Suppressor macrophage treated with lipopolysaccharide for 1 hour (primary cell): ENCODE measurements at regions not wholly inside any gene's neighbourhood (a gene's known extent, or its start where the extent isn't known, plus 50 kb on each side); places are given as distances from the start of the nearest gene placed in this dataset.
"Not testable (repeated sequence)": the region's sequence is repeated elsewhere in the genome, so short reads cannot be mapped to it uniquely, and the experiment has no call there.

Experiments
- DNase-seq, 3 donors: peaks; one replicate each; pipeline ENCODE4 v3.0.0-alpha.2; 2020 to 2022

- no peak for DNase-seq
Measured at GRCh38 chr7:119748251-119748860, 524.6 kb upstream of the KCND2 start.

DNA sequence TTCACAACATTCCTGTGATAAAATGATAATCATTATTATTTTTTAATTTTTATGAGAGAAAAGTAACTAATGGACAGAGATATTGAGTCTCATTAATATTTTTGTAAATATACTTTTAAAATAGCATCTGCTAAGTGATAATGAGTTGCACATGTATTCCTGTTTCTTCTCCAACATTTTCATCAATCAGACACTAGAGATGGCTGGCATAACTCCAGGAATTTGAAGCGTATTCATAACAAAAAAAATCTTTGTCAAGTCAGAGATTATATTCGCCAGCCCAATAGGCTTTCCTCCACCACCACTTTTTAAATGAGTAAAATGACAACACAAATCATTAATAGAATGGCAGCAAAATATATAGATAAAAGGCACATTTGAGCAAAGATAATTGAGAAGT lies 524.0 kb upstream of the KCND2 start:
- DNase-seq = no peak

- no peak for DNase-seq
Measured at GRCh38 chr7:119756687-119757086, 516.3 kb upstream of the KCND2 start.

- DNase-seq = no peak
Measured at GRCh38 chr7:119758254-119758653, 514.7 kb upstream of the KCND2 start.

- no peak for DNase-seq
Measured at GRCh38 chr7:119761776-119762175, 511.2 kb upstream of the KCND2 start.

DNA sequence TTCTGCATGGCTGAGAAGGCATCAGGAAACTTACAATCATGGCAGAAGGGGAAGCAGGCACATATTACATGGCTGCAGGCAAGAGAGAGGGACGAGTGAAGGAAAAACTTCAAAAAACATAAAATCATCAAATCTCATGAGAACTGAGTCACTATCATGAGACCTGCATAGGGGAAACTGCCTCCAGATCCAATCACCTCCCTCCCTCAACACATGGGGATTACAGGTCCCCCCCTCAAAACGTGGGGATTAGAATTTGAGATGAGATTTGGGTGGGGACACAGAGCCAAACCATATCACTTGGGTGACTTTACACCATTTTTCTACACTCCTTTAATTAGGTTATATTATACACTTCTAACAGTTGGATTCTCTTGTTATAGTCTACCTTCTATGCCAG lies 490.7 kb upstream of the KCND2 start:
- no peak for DNase-seq

GRCh38 chr7:119783799-119784198 lies 489.2 kb upstream of the KCND2 start:
- DNase-seq = no peak

- DNase-seq = no peak
Measured at GRCh38 chr7:119802147-119802546, 470.8 kb upstream of the KCND2 start.

GRCh38 chr7:119825091-119825655 lies 447.8 kb upstream of the KCND2 start:
- DNase-seq = no peak

DNA sequence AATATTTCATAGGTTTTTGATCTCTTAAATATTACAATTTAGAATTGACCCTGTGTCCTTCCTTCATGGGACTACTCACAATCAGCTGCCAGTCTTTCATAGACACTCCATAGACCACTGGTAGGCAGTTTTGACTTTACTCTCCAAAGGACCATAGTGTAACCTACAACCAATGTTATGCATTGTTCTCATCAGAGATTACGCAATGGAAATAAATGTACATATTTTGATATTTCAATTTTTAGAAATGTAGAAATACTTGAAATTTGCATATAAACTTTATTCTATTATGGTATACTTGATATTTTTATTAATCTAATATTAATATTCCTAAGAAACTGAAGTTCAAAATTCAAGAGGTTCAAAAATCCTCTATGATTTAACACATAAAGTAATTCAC lies 446.4 kb upstream of the KCND2 start:
- DNase-seq = no peak

GRCh38 chr7:119838444-119838843 lies 434.5 kb upstream of the KCND2 start:
- no peak for DNase-seq

- no peak for DNase-seq
Measured at GRCh38 chr7:119842337-119842736, 430.6 kb upstream of the KCND2 start.

DNA sequence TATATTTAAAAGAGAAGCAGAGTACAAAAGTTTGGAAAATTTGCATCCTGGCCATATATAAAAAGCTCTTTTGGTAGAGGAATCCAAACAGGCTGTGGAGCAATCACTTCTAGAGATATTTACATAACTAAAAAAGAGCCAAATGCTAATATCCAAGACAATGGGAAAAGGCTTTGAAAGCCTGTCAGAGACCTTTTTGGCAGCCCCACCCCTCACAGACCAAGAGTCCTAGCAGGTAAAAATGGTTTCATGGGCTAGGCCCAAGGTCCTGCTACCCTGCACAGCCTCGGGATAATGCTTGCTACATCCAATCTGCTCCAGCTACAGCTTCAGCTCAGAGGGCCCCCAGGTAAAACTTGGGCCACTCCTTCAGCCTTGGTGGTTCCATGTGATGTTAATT lies 430.2 kb upstream of the KCND2 start:
- DNase-seq = no peak

DNA sequence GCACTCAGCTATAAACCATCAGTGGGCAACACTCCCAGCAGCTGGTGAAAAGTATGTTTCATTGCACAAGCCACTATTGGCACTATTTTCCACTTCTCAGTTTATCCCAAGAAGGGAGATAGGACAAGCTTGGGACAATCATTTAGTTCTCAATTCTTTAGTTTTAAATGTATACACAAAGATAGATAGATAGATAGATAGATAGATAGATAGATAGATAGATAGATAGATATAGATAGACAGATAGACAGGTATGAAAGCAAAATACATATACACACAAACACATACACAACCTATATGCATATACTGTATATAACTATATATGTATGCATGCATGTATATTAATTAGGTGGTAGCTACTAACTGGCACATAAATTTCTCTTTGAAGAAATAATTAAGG lies 411.6 kb upstream of the KCND2 start:
- no peak for DNase-seq

DNA sequence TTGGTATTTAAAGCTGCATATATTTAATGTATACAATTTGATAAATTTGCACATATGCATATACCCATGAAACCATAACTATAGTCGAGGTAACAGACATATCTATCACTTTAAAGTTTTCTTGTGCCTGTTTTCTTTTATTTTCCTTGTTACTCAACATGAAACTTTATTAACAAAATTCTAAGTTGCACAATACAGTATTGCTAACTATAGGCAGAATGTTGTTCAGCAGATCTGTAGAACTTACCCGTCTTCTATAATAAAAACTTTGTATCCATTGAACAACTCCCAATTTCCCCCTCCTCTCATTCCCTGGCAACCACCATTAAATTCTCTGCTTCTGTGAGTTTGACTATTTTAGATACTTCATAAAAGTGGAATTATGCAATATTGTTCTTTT lies 404.6 kb upstream of the KCND2 start:
- no peak for DNase-seq

GRCh38 chr7:119879835-119880234 lies 393.1 kb upstream of the KCND2 start:
- DNase-seq = no peak

- DNase-seq = no peak
Measured at GRCh38 chr7:119886007-119886406, 387.0 kb upstream of the KCND2 start.

DNA sequence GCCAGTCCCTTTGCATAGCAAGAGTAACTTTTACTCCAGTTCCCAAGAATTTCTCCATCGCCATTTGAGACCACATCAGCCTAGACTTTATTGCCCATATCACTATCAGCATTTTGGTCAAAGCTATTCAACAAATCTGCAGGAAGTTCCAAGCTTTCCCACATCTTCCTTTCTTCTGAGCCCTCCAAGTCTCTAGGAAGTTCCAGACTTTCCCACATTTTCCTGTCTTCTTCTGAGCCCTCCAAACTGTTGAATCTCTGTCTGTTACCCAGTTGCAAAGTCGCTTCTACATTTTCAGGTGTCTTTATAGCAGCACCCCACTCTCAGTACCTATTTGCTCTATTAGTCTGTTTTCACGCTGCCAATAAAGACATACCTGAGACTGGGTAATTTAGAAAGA lies 386.4 kb upstream of the KCND2 start:
- DNase-seq = not testable (repeated sequence)

- no peak for DNase-seq
Measured at GRCh38 chr7:119888251-119888650, 384.7 kb upstream of the KCND2 start.

DNA sequence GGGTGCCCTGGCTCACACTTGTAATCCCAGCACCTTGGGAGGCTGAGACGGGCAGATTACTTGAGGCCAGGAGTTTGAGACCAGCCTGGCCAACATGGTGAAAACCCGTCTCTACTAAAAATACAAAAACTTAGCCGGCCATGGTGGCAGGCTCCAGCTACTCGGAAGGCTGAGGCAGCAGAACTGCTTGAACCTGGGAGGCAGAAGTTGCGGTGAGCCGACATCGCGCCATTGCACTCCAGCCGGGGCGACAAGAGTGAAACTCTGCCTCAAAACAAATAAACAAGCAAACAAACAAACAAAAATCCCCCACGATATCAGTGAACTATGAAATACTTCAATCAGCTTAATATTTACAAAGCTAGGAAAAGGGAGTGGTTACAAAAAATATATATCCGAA lies 382.3 kb upstream of the KCND2 start:
- DNase-seq = no peak

- DNase-seq = no peak
Measured at GRCh38 chr7:119895320-119895719, 377.7 kb upstream of the KCND2 start.

DNA sequence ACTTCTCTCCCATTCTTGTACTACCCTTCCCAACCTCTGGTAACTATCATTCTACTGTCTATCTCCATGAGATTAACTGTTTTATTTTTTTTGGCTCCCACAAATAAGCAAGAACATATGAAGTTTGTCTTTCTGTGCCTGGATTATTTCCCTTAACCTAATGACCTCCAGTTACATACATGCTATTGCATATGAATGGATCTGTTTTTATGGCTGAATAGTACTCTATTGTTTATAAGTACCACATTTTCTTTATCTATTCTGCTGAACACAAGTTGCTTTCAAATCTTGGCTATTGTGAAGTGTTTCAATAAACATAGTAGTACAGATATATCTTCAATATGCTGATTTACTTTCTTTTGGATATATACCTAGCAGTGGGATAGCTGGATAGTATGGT lies 376.6 kb upstream of the KCND2 start:
- DNase-seq = no peak

GRCh38 chr7:119900996-119901672 lies 371.8 kb upstream of the KCND2 start:
- no peak for DNase-seq

- DNase-seq = no peak
Measured at GRCh38 chr7:119903085-119903484, 369.9 kb upstream of the KCND2 start.

GRCh38 chr7:119905495-119905894 lies 367.5 kb upstream of the KCND2 start:
- no peak for DNase-seq
